Activated T-cell treated with anti-CD3 and anti-CD28 coated beads, Interleukin-2, amount 50 U/mL, for 72 hours (primary cell): ENCODE measurements at regions not wholly inside any gene's neighbourhood (a gene's known extent, or its start where the extent isn't known, plus 50 kb on each side); places are given as distances from the start of the nearest gene placed in this dataset.
A peak's percentile ranks its signal among the peaks of the same experiment; 100 is the strongest.

Source experiments
- ATAC-seq, 2 donors: fragments of 150-1000 bp; cut with Tn5 transposase; replicated peaks in 1 of 2; 2 replicates each; pipeline ENCODE4 v1.10.0; 2021; ENCODE audit warnings: moderate library complexity in 2 of 2, mild to moderate bottlenecking in 1 of 2
- DNase-seq, 2 donors: peaks; one replicate each; pipeline ENCODE4 v3.0.0; 2021 to 2022; ENCODE audit warnings: mixed read lengths in 1 of 2
- H3K27ac Mint-ChIP-seq: one replicate; pipeline ENCODE4 v1.8.0; 2022; ENCODE audit warnings: mild to moderate bottlenecking, moderate library complexity, mixed read lengths
- H3K27me3 Mint-ChIP-seq: one replicate; pipeline ENCODE4 v1.8.0; 2022; ENCODE audit warnings: low read depth, mixed read lengths
- H3K36me3 Mint-ChIP-seq, 2 donors: one replicate each; pipeline ENCODE4 v1.8.0; 2022; ENCODE audit warnings: mixed read lengths in 2 of 2, mild to moderate bottlenecking in 1 of 2; ENCODE audit not compliant: insufficient read depth in 2 of 2
- H3K4me1 Mint-ChIP-seq: one replicate; pipeline ENCODE4 v1.8.0; 2022; ENCODE audit warnings: low read depth, mixed read lengths
- H3K4me3 Mint-ChIP-seq, 2 donors: one replicate each; pipeline ENCODE4 v1.8.0; 2022; ENCODE audit warnings: mild to moderate bottlenecking in 2 of 2, mixed read lengths in 2 of 2, moderate library complexity in 2 of 2
- H3K9me3 Mint-ChIP-seq, 2 donors: one replicate each; pipeline ENCODE4 v1.8.0; 2022; ENCODE audit warnings: mixed read lengths in 2 of 2

DNA sequence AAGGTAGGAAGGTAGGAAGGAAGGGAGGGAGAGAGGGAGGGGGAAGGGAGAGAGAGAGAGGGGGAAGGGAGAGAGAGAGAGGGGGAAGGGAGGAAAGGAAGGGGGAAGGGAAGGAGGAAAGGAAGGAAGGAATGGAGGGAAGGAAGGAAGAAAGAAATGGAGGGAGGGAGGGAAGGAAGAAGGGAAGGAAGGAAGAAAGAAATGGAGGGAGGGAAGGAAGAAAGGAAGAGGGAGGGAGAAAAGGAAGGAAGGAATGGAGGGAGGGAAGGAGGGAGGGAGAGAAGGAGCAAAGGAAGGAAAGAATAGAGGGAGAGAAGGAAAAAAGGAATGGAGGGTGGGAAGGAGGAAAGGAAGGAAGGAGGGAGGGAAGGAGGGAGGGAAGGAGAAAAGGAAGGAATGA lies 176.4 kb upstream of the PTER start:
- Mint-ChIP-seq H3K36me3 (peaks cover 0 to 1% of the 10 kb centered on the region in 2 donors), H3K27ac (no peak overlapping the region), H3K27me3 (no peaks in the 10 kb centered on the region), H3K4me1 (no peaks in the 10 kb centered on the region), H3K9me3 (peaks cover 0 to 4% of the 10 kb centered on the region in 2 donors), H3K4me3 (no peak overlapping the region)
- DNase-seq (no peak), ATAC-seq (no peak)

DNA sequence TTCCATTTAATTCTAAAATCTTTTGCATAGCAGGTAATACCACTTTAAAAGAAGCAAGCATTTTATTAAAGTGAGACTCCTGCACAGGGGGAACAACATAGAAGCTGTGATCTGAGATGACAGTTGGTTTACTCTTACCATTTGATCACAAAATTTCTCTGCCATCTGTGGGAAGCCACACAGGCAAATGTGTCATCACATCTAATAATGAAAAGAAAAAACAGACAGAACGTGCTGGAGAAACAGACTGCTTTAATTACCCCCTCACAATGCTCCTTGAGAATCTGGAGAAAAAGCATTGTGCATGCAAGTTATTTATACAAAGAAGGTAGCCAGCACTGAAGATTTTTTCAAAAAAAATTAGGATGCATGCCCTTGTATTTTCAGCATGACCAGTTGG lies 165.2 kb upstream of the PTER start:
- Mint-ChIP-seq H3K4me1 (no peaks in the 10 kb centered on the region), H3K36me3 (no peaks in the 10 kb centered on the region), H3K9me3 (peaks cover 0 to 2% of the 10 kb centered on the region in 2 donors), H3K4me3 (no peak overlapping the region), H3K27ac (no peak overlapping the region), H3K27me3 (peaks cover 12% of the 10 kb centered on the region)
- DNase-seq (no peak), ATAC-seq (no peak)

DNA sequence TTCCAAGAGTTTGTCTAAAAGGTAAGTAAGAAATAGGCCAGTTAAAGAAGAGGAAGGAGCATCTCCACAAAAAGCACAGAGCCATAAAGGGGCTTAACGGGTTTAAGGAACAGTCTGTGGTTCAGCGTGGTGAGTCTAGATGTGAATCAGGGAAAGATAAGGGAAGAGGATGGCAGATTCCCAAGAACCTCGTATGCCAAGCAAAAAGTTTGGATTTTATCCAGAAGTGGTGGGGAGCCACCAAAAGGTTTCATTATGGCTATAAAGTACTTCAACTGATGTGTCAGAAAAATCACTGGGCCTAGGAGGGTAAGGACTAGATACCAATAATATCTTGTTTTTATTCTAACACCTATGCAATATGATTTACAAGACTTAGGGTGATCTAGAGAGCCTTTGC lies 161.9 kb upstream of the PTER start:
- H3K4me1 Mint-ChIP-seq = no peaks in the 10 kb centered on the region
- H3K36me3 Mint-ChIP-seq = peaks cover 2 to 3% of the 10 kb centered on the region in 2 donors
- DNase-seq (no peak), ATAC-seq (no peak)
- no peak overlapping the region for H3K27ac Mint-ChIP-seq
- H3K4me3 Mint-ChIP-seq = no peak overlapping the region
- H3K9me3 Mint-ChIP-seq = peaks cover 0 to 5% of the 10 kb centered on the region in 2 donors
- H3K27me3 Mint-ChIP-seq = peaks cover 12% of the 10 kb centered on the region

DNA sequence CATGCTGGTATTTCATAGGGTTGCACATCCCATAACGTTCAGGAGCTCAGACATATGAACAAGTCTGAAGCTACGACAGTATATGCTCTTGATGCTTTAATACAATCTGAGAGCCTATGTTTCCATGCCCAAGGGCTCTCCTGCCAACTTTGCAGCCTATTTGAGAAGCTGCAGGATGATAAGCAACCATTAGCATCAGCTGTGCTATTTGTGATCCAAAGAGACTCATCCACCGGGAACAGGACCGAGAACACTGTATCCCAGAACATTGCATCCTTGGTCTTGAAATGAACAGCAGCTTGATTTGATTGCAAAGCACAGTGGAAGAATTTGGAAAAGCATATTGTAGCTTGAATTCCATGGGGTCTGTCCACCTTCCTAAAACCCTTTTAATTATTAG lies 156.2 kb upstream of the PTER start:
- no peak overlapping the region for H3K27ac Mint-ChIP-seq
- H3K9me3 Mint-ChIP-seq = peaks cover 0 to 7% of the 10 kb centered on the region in 2 donors
- H3K36me3 Mint-ChIP-seq = peaks cover 2 to 3% of the 10 kb centered on the region in 2 donors
- no peaks in the 10 kb centered on the region for H3K4me1 Mint-ChIP-seq
- H3K27me3 Mint-ChIP-seq = no peaks in the 10 kb centered on the region
- no peak for DNase-seq
- H3K4me3 Mint-ChIP-seq = no peak overlapping the region
- ATAC-seq = no peak

DNA sequence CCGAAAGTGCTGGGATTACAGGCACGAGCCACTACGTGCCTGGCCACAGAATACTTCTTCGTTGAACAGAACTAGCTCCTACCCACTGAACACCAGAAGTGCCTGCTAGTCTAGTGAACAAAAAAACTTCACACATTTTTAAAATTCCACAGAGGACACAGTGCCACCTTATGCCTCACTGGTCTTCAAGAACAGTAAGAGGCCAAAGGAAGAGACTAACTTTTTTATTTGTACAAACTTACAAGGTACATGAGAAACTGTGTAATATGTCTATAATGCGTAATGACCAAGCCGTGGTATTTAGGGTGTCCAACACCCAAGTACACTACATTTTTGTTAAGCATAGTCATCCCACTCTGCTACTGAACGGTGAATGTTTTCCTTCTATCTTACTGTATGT lies 144.4 kb upstream of the PTER start:
- Mint-ChIP-seq H3K9me3 (peaks cover 0 to 3% of the 10 kb centered on the region in 2 donors), H3K4me1 (no peaks in the 10 kb centered on the region), H3K27ac (no peak overlapping the region), H3K36me3 (no peaks in the 10 kb centered on the region), H3K4me3 (no peak overlapping the region), H3K27me3 (no peaks in the 10 kb centered on the region)
- DNase-seq (no peak), ATAC-seq (no peak)

DNA sequence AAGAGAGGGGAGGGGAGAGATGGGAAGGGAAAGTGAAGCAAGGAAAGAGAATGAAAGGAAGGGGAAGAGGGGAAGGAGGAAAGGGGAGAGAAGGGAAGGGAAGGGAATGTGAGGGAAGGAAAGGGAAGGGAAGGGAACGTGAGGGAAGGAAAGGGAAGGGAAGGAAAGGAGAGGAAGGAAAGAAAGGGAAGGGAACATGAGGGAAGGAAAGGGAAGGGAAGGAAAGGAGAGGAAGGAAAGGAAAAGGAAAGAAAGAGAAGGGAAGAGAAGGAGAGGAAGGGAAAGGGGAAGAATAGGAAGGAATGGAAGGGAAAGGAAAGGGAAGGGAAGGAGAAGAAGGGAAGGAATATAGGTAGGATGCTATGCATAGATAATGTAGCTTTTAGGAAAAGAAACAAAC lies 139.7 kb upstream of the PTER start:
- Mint-ChIP-seq H3K36me3 (no peaks in the 10 kb centered on the region), H3K4me3 (no peak overlapping the region), H3K27me3 (no peaks in the 10 kb centered on the region), H3K9me3 (no peaks in the 10 kb centered on the region), H3K27ac (no peak overlapping the region), H3K4me1 (no peaks in the 10 kb centered on the region)
- DNase-seq (no peak), ATAC-seq (no peak)

DNA sequence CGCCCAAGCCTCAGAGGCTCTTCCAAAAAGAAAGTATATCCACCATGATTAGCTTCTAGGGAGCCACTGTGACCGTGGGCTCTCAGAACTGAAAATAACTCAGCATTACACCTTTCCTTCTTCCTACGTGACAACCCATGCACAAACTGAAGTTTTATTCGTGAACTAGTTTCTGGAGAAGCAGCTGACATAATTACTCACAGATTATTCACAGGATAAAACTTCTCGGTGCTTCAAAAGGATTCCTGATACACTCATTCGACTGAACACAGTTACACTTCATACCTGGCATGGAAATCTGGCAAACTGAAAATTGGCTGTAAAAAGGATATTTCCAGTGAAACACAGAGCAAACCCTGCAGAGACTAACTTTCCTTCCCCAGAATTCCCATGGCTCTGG lies 139.2 kb upstream of the PTER start:
- DNase-seq (no peak), ATAC-seq (no peak)
- Mint-ChIP-seq H3K27me3 (no peaks in the 10 kb centered on the region), H3K9me3 (no peaks in the 10 kb centered on the region), H3K27ac (no peak overlapping the region), H3K4me3 (no peak overlapping the region), H3K4me1 (no peaks in the 10 kb centered on the region), H3K36me3 (no peaks in the 10 kb centered on the region)

DNA sequence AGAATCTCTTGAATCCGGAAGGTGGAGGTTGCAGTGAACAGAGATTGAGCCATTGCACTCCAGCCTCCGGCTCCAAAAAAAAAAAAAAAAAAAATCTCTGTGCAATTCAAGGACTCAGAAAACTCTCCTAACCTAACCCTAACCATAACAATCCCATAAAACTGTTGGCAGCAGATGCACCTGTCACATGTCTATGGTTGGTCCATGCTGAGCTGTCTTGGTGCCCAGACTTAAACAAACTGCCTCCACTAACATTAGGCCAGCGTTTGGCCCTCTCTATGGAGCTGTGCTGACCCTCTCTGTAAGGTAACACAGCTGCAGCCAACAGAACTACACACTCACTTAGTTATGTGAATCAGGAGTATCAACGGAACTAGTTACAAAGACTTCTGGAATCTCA lies 132.5 kb upstream of the PTER start:
- Mint-ChIP-seq H3K27ac (no peak overlapping the region), H3K4me1 (no peaks in the 10 kb centered on the region), H3K36me3 (no peaks in the 10 kb centered on the region), H3K9me3 (no peaks in the 10 kb centered on the region), H3K4me3 (no peak overlapping the region), H3K27me3 (no peaks in the 10 kb centered on the region)
- ATAC-seq (no peak), DNase-seq (no peak)

DNA sequence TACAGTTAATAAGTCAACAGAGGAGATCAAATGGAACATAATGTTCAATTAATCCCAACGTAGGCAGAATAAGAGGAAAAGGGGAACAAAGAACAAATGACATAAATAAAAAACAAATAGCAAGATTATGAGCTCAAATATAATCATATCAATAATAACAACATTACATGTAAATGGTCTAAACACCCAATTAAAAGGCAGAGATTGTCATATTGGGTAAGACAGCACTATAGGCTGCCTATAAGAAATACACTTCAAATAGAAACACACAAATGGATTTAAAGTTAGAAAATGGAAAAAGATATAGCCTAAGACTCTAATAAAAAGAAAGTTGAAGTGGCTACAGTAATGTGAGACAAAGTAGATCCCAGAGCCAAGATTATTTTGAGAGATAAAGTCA lies 126.4 kb upstream of the PTER start:
- ATAC-seq = no peak
- DNase-seq = no peak
- Mint-ChIP-seq H3K4me1 (no peaks in the 10 kb centered on the region), H3K27me3 (no peaks in the 10 kb centered on the region), H3K4me3 (no peak overlapping the region), H3K36me3 (peaks cover 0 to 2% of the 10 kb centered on the region in 2 donors), H3K9me3 (peaks cover 2 to 3% of the 10 kb centered on the region in 2 donors), H3K27ac (no peak overlapping the region)

DNA sequence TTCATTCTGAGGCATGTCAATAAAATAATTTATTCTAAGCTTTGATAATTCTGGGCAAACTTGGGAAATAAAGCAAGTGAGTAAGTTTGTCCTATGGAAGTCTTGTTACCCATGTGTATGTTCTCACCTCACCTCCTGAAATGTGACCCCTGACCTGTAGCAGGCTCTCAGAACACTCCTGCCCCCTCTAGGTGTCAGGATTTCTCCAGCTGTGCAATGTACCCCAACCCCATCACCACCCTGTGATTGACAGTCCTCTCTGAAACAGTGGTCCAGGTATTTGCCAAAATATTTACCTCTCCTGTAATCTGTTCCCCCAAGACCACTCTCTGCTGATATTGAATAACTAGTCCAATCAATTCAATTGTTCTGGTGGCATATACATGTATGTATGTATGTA lies 122.6 kb upstream of the PTER start:
- DNase-seq = peak in 1 of 2 donors; percentile 1
- no peak overlapping the region for H3K4me3 Mint-ChIP-seq
- peaks cover 2 to 3% of the 10 kb centered on the region in 2 donors for H3K9me3 Mint-ChIP-seq
- ATAC-seq = no peak
- H3K27me3 Mint-ChIP-seq = no peaks in the 10 kb centered on the region
- no peaks in the 10 kb centered on the region for H3K4me1 Mint-ChIP-seq
- no peak overlapping the region for H3K27ac Mint-ChIP-seq
- peaks cover 0 to 2% of the 10 kb centered on the region in 2 donors for H3K36me3 Mint-ChIP-seq

DNA sequence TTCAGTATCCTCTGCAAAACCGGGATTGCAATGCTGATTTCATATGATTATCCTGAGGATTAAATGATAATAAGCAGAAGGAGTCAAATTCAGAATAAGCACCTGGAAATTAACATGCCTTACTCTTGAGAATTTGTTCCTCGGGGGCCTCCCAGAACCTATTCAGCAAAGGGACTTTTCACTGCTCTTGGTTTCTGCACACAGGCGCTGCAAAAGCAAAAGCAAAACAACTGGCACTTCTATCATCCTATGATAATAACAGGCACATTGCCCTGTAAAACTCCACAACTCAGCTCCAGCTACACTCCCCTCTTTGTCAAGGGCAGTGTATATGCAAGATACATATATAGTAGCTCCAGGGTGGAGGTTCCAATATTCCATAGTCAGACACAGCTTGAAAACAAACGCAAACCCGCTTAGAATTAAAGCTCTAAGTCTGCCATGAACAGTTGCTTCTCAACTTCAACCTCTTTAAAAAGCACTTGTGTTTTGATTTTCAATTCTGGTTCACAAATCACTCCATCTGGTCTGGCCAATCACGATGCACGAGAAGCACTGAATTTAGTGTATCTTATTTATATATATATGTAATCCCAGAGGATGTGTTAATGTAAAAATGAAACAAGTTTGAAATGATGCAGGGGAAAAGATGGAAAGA lies 119.9 kb upstream of the PTER start:
- H3K9me3 Mint-ChIP-seq = no peaks in the 10 kb centered on the region
- no peak overlapping the region for H3K27ac Mint-ChIP-seq
- ATAC-seq = no peak
- no peaks in the 10 kb centered on the region for H3K36me3 Mint-ChIP-seq
- H3K4me1 Mint-ChIP-seq = no peaks in the 10 kb centered on the region
- H3K4me3 Mint-ChIP-seq = no peak overlapping the region
- no peaks in the 10 kb centered on the region for H3K27me3 Mint-ChIP-seq
- no peak for DNase-seq

DNA sequence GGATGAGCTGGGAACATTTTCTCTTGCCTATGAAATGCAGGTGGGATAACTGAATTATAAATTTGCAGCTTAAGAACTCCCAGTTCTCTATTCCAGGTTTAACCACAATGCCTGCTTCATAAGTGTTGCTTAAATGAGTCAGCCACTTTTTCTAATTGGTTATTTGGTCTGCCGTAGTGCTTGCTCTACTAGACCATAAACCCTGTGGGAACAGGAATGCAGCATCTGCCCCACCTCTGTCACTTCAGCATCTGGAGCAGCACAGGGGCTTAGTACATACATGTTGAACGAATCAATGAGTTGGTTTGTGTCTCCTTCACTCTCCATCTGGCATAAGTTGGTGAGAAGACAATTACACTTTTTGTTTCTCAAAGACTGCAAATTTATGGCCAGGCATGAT lies 95.2 kb upstream of the PTER start:
- peaks cover 0 to 2% of the 10 kb centered on the region in 2 donors for H3K9me3 Mint-ChIP-seq
- no peaks in the 10 kb centered on the region for H3K36me3 Mint-ChIP-seq

DNA sequence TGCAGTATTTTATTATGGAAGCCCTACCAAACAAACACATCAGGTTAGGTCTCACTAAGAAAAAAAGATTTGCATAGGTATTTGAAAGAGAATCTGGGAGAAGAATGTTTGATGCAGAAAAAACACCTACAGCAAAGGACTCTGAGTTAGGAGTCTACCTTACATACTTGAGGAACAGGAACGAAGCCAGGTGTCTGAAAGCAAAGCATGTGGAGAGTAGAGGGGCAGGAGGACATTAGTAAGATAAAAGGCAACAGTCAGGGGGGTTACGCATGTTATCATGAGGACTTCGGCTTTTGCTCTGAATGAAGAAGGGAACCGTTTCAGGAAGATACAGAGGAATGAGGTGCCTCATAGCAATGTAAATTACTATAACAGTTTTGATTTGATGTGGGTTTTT lies 87.9 kb upstream of the PTER start:
- H3K4me3 Mint-ChIP-seq = no peak overlapping the region
- ATAC-seq = no peak

More for the DNA sequence above, 95.2 kb upstream of the PTER start:
- no peak for DNase-seq
- ATAC-seq = no peak
- Mint-ChIP-seq H3K4me1 (no peaks in the 10 kb centered on the region), H3K27ac (no peak overlapping the region), H3K4me3 (no peak overlapping the region), H3K27me3 (no peaks in the 10 kb centered on the region)

DNA sequence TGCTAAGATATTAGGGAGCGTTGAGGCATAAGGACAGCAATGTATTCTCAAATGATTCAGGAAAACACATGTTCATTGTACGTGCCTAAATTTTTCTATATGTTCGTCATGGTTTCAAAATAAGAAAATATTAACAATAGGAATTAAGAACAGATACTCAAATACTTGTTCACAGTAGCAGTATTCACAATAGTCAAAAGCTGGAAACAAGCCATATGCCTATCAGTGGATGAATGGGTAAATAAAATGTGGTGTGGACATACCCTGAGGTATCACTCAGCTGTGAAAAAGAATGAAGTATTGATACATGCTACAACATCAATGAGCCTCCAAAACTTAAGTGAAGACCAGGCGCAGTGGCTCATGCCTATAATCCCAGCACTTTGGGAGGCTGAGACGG lies 84.7 kb upstream of the PTER start:
- Mint-ChIP-seq H3K27ac (no peak overlapping the region), H3K4me1 (no peaks in the 10 kb centered on the region), H3K9me3 (no peaks in the 10 kb centered on the region), H3K4me3 (no peak overlapping the region), H3K36me3 (peaks cover 1 to 2% of the 10 kb centered on the region in 2 donors), H3K27me3 (no peaks in the 10 kb centered on the region)
- no peak for ATAC-seq
- DNase-seq = no peak

More for the DNA sequence above, 87.9 kb upstream of the PTER start:
- H3K36me3 Mint-ChIP-seq = peaks cover 1 to 2% of the 10 kb centered on the region in 2 donors
- DNase-seq = no peak
- H3K4me1 Mint-ChIP-seq = no peaks in the 10 kb centered on the region
- no peak overlapping the region for H3K27ac Mint-ChIP-seq
- no peaks in the 10 kb centered on the region for H3K27me3 Mint-ChIP-seq
- no peaks in the 10 kb centered on the region for H3K9me3 Mint-ChIP-seq
